ENCODE measurements at regions not wholly inside any gene's neighbourhood (a gene's known extent, or its start where the extent isn't known, plus 50 kb on each side); places are given as distances from the start of the nearest gene placed in this dataset.

GRCh38 chr3:73321286-73321999 is 260.0 kb downstream of the EBLN2 start:
- WGBS, 2 donors (ENCODE audit: extremely low coverage in 2 of 2, insufficient read length in 2 of 2, insufficient replicate concordance in 1 of 2), result no CpG with 5 or more reads among the region's 8 CpGs
- Histone ChIP-seq H2AFZ (ENCODE audit: low read length) (no peak overlapping the region), H2BK15ac (ENCODE audit: low read length) (no peak overlapping the region), H3K27me3 (ENCODE audit: control insufficient read depth in 3 of 3, insufficient read depth in 3 of 3, low read depth in 1 of 3, low read length in 3 of 3) (no peaks in the 10 kb centered on the region), H3K27ac (replicated peaks; ENCODE audit: low read length) (no peak overlapping the region), H3K9ac (ENCODE audit: low read depth, low read length, poor library complexity) (no peak overlapping the region), H2BK12ac (ENCODE audit: low read length) (no peak overlapping the region), H2BK5ac (ENCODE audit: low read length) (no peak overlapping the region), H3K18ac (ENCODE audit: low read length) (no peak overlapping the region), H3K4me1 (ENCODE audit: control insufficient read depth in 2 of 2, insufficient read depth in 1 of 2, low read depth in 1 of 2, low read length in 2 of 2) (peaks cover 0 to 5% of the 10 kb centered on the region in 2 donors), H2BK120ac (ENCODE audit: low read depth, low read length) (no peak overlapping the region), H3K4ac (ENCODE audit: low read length) (no peak overlapping the region), H3K9me3 (replicated peaks in 1 of 2; ENCODE audit: control insufficient read depth in 2 of 2, insufficient read depth in 1 of 2, low read depth in 1 of 2, low read length in 2 of 2) (peaks cover 0 to 2% of the 10 kb centered on the region in 2 donors), H3K23ac (ENCODE audit: low read depth, low read length, poor library complexity) (no peak overlapping the region), H3K4me2 (ENCODE audit: insufficient read depth, low read length, poor library complexity, severe bottlenecking) (no peak overlapping the region), H3K4me3 (ENCODE audit: low read length in 2 of 2) (no peak overlapping the region), H2AK5ac (ENCODE audit: low read depth, low read length) (no peak overlapping the region), H4K8ac (ENCODE audit: low read depth, low read length) (no peak overlapping the region), H3K36me3 (replicated peaks in 1 of 2; ENCODE audit: control insufficient read depth in 2 of 2, insufficient read depth in 2 of 2, low read length in 2 of 2) (no peaks in the 10 kb centered on the region), H3K79me1 (ENCODE audit: low read depth, low read length) (no peaks in the 10 kb centered on the region), H3K14ac (ENCODE audit: low read length) (no peak overlapping the region), H4K91ac (ENCODE audit: low read depth, low read length, poor library complexity) (no peak overlapping the region)
- no peak for DNase-seq (ENCODE audit: low spot score)

- Histone ChIP-seq H3K79me1 (ENCODE audit: low read depth, low read length) (no peaks in the 10 kb centered on the region), H2BK15ac (ENCODE audit: low read length) (no peak overlapping the region), H2BK5ac (ENCODE audit: low read length) (no peak overlapping the region), H3K36me3 (replicated peaks in 1 of 2; ENCODE audit: control insufficient read depth in 2 of 2, insufficient read depth in 2 of 2, low read length in 2 of 2) (no peaks in the 10 kb centered on the region), H2BK120ac (ENCODE audit: low read depth, low read length) (no peak overlapping the region), H2AFZ (ENCODE audit: low read length) (no peak overlapping the region), H3K4me2 (ENCODE audit: insufficient read depth, low read length, poor library complexity, severe bottlenecking) (no peak overlapping the region), H3K27me3 (ENCODE audit: control insufficient read depth in 3 of 3, insufficient read depth in 3 of 3, low read depth in 1 of 3, low read length in 3 of 3) (no peaks in the 10 kb centered on the region), H3K27ac (replicated peaks; ENCODE audit: low read length) (no peak overlapping the region), H3K4me1 (ENCODE audit: control insufficient read depth in 2 of 2, insufficient read depth in 1 of 2, low read depth in 1 of 2, low read length in 2 of 2) (peaks cover 0 to 5% of the 10 kb centered on the region in 2 donors), H2BK12ac (ENCODE audit: low read length) (no peak overlapping the region), H3K18ac (ENCODE audit: low read length) (peak overlapping the region; percentile 11), H4K8ac (ENCODE audit: low read depth, low read length) (no peak overlapping the region), H3K14ac (ENCODE audit: low read length) (no peak overlapping the region), H3K9ac (ENCODE audit: low read depth, low read length, poor library complexity) (no peak overlapping the region), H3K9me3 (replicated peaks in 1 of 2; ENCODE audit: control insufficient read depth in 2 of 2, insufficient read depth in 1 of 2, low read depth in 1 of 2, low read length in 2 of 2) (peaks cover 0 to 2% of the 10 kb centered on the region in 2 donors), H3K4ac (ENCODE audit: low read length) (no peak overlapping the region), H3K4me3 (ENCODE audit: low read length in 2 of 2) (no peak overlapping the region), H4K91ac (ENCODE audit: low read depth, low read length, poor library complexity) (no peak overlapping the region), H2AK5ac (ENCODE audit: low read depth, low read length) (no peak overlapping the region), H3K23ac (ENCODE audit: low read depth, low read length, poor library complexity) (no peak overlapping the region)
- DNase-seq (ENCODE audit: low spot score), result no peak
- WGBS, 2 donors (ENCODE audit: extremely low coverage in 2 of 2, insufficient read length in 2 of 2, insufficient replicate concordance in 1 of 2), result no CpG with 5 or more reads among the region's 5 CpGs
Observed at GRCh38 chr3:73324203-73325155, 263.0 kb downstream of the EBLN2 start.

- H3K27me3 ChIP-seq (ENCODE audit: control insufficient read depth in 3 of 3, insufficient read depth in 3 of 3, low read depth in 1 of 3, low read length in 3 of 3), result no peaks in the 10 kb centered on the region
- H3K36me3 ChIP-seq (replicated peaks in 1 of 2; ENCODE audit: control insufficient read depth in 2 of 2, insufficient read depth in 2 of 2, low read length in 2 of 2), result no peaks in the 10 kb centered on the region
- no peak overlapping the region for H4K8ac ChIP-seq (ENCODE audit: low read depth, low read length)
- H3K79me1 ChIP-seq (ENCODE audit: low read depth, low read length), result no peaks in the 10 kb centered on the region
- no peak overlapping the region for H3K23ac ChIP-seq (ENCODE audit: low read depth, low read length, poor library complexity)
- H3K9me3 ChIP-seq (replicated peaks in 1 of 2; ENCODE audit: control insufficient read depth in 2 of 2, insufficient read depth in 1 of 2, low read depth in 1 of 2, low read length in 2 of 2), result peaks cover 0 to 2% of the 10 kb centered on the region in 2 donors
- H3K4me3 ChIP-seq (ENCODE audit: low read length in 2 of 2), result no peak overlapping the region
- no peak overlapping the region for H3K27ac ChIP-seq (replicated peaks; ENCODE audit: low read length)
- H3K14ac ChIP-seq (ENCODE audit: low read length), result no peak overlapping the region
- H2BK5ac ChIP-seq (ENCODE audit: low read length), result no peak overlapping the region
- H3K9ac ChIP-seq (ENCODE audit: low read depth, low read length, poor library complexity), result no peak overlapping the region
- H3K4me2 ChIP-seq (ENCODE audit: insufficient read depth, low read length, poor library complexity, severe bottlenecking), result no peak overlapping the region
- H3K18ac ChIP-seq (ENCODE audit: low read length), result no peak overlapping the region
- no peak overlapping the region for H2BK120ac ChIP-seq (ENCODE audit: low read depth, low read length)
- no peak overlapping the region for H2BK15ac ChIP-seq (ENCODE audit: low read length)
- WGBS, 2 donors (ENCODE audit: extremely low coverage in 2 of 2, insufficient read length in 2 of 2, insufficient replicate concordance in 1 of 2), result no CpG with 5 or more reads among the region's 3 CpGs
- no peak overlapping the region for H3K4ac ChIP-seq (ENCODE audit: low read length)
- H3K4me1 ChIP-seq (ENCODE audit: control insufficient read depth in 2 of 2, insufficient read depth in 1 of 2, low read depth in 1 of 2, low read length in 2 of 2), result peaks cover 0 to 5% of the 10 kb centered on the region in 2 donors
- no peak overlapping the region for H2BK12ac ChIP-seq (ENCODE audit: low read length)
- no peak for DNase-seq (ENCODE audit: low spot score)
- H4K91ac ChIP-seq (ENCODE audit: low read depth, low read length, poor library complexity), result no peak overlapping the region
- H2AK5ac ChIP-seq (ENCODE audit: low read depth, low read length), result no peak overlapping the region
- H2AFZ ChIP-seq (ENCODE audit: low read length), result no peak overlapping the region
Observed at GRCh38 chr3:73326396-73326795, 264.9 kb downstream of the EBLN2 start.

- Histone ChIP-seq H4K8ac (ENCODE audit: low read depth, low read length) (no peak overlapping the region), H3K4me1 (ENCODE audit: control insufficient read depth in 2 of 2, insufficient read depth in 1 of 2, low read depth in 1 of 2, low read length in 2 of 2) (peaks cover 0 to 5% of the 10 kb centered on the region in 2 donors), H2AFZ (ENCODE audit: low read length) (no peak overlapping the region), H2BK15ac (ENCODE audit: low read length) (no peak overlapping the region), H3K4me3 (ENCODE audit: low read length in 2 of 2) (no peak overlapping the region), H2BK5ac (ENCODE audit: low read length) (no peak overlapping the region), H3K4ac (ENCODE audit: low read length) (no peak overlapping the region), H3K79me1 (ENCODE audit: low read depth, low read length) (no peaks in the 10 kb centered on the region), H3K14ac (ENCODE audit: low read length) (no peak overlapping the region), H2AK5ac (ENCODE audit: low read depth, low read length) (no peak overlapping the region), H3K4me2 (ENCODE audit: insufficient read depth, low read length, poor library complexity, severe bottlenecking) (no peak overlapping the region), H3K9me3 (replicated peaks in 1 of 2; ENCODE audit: control insufficient read depth in 2 of 2, insufficient read depth in 1 of 2, low read depth in 1 of 2, low read length in 2 of 2) (peaks cover 0 to 2% of the 10 kb centered on the region in 2 donors), H3K9ac (ENCODE audit: low read depth, low read length, poor library complexity) (no peak overlapping the region), H3K27me3 (ENCODE audit: control insufficient read depth in 3 of 3, insufficient read depth in 3 of 3, low read depth in 1 of 3, low read length in 3 of 3) (no peaks in the 10 kb centered on the region), H3K36me3 (replicated peaks in 1 of 2; ENCODE audit: control insufficient read depth in 2 of 2, insufficient read depth in 2 of 2, low read length in 2 of 2) (no peaks in the 10 kb centered on the region), H2BK120ac (ENCODE audit: low read depth, low read length) (no peak overlapping the region), H4K91ac (ENCODE audit: low read depth, low read length, poor library complexity) (no peak overlapping the region), H3K27ac (replicated peaks; ENCODE audit: low read length) (no peak overlapping the region), H3K23ac (ENCODE audit: low read depth, low read length, poor library complexity) (no peak overlapping the region), H2BK12ac (ENCODE audit: low read length) (no peak overlapping the region), H3K18ac (ENCODE audit: low read length) (no peak overlapping the region)
- WGBS, 2 donors (ENCODE audit: extremely low coverage in 2 of 2, insufficient read length in 2 of 2, insufficient replicate concordance in 1 of 2), result no CpG with 5 or more reads among the region's 3 CpGs
- no peak for DNase-seq (ENCODE audit: low spot score)
Observed at GRCh38 chr3:73327052-73327451, 265.6 kb downstream of the EBLN2 start.

Measured in neuronal stem cell (in vitro differentiated cells).